ENCODE measurements at regions not wholly inside any gene's neighbourhood (a gene's known extent, or its start where the extent isn't known, plus 50 kb on each side); places are given as distances from the start of the nearest gene placed in this dataset.

- no peak for TF ChIP-seq ZNF425 (CRISPR knock-in tag; conservative IDR thresholded peaks at IDR 0.05)
Measured at GRCh38 chr14:34302654-34303053, 159.4 kb downstream of the SPTSSA start (continued).

GRCh38 chr14:34300882-34301734 is 160.9 kb downstream of the SPTSSA start:
- CTCF ChIA-PET = interaction anchor here (0.5 to 3.2 kb wide), 17 partner anchors 10 to 1599 kb away, joined by 3 to 16 read pairs (median 4); no protein-coding TSS in a partner anchor
- H3K36me3 Mint-ChIP-seq = peaks cover 10% of the 10 kb centered on the region
- POLR2A ChIA-PET = no interaction called here
- DNase-seq (ENCODE audit: low spot score) (no peak), ATAC-seq (peak; percentile 50)
- peaks cover 11% of the 10 kb centered on the region for H3K9me3 Mint-ChIP-seq
- H3K4me3 Mint-ChIP-seq = no peak overlapping the region
- no peak overlapping the region for H3K27ac Mint-ChIP-seq
- H3K4me1 Mint-ChIP-seq = peaks cover 18% of the 10 kb centered on the region
- H3K27me3 Mint-ChIP-seq (ENCODE audit: low read depth) = peaks cover 29% of the 10 kb centered on the region
- TF ChIP-seq CTCF (IDR thresholded peaks at IDR 0.05) (peak; percentile 73), ESRRA (CRISPR knock-in tag; IDR thresholded peaks at IDR 0.05; ENCODE audit: borderline replicate concordance) (no peak)

- ATAC-seq = no peak
- TF ChIP-seq PRDM15 (CRISPR knock-in tag; IDR thresholded peaks at IDR 0.05) = no peak
- TF ChIP-seq RORB (CRISPR knock-in tag; IDR thresholded peaks at IDR 0.05) = no peak
- TF ChIP-seq TCF7 (CRISPR knock-in tag; IDR thresholded peaks at IDR 0.05; ENCODE audit: low read depth) = no peak
- TF ChIP-seq CTCF (IDR thresholded peaks at IDR 0.05) = no peak
- TF ChIP-seq ESRRA (CRISPR knock-in tag; IDR thresholded peaks at IDR 0.05; ENCODE audit: borderline replicate concordance) = no peak
- TF ChIP-seq USF2 (CRISPR knock-in tag; IDR thresholded peaks at IDR 0.05) = no peak
- TF ChIP-seq GABPB1 (CRISPR knock-in tag; IDR thresholded peaks at IDR 0.05) = no peak
- TF ChIP-seq ZNF416 (CRISPR knock-in tag; IDR thresholded peaks at IDR 0.05) = no peak
- TF ChIP-seq ZNF138 (CRISPR knock-in tag; conservative IDR thresholded peaks at IDR 0.05) = no peak
- no peak for TF ChIP-seq NR1H2 (CRISPR knock-in tag; IDR thresholded peaks at IDR 0.05)
- TF ChIP-seq TEAD1 (CRISPR knock-in tag; IDR thresholded peaks at IDR 0.05) = no peak
- no peak for TF ChIP-seq ZNF425 (CRISPR knock-in tag; conservative IDR thresholded peaks at IDR 0.05)
- TF ChIP-seq SOX15 (CRISPR knock-in tag; IDR thresholded peaks at IDR 0.05) = no peak
- no peak for TF ChIP-seq STAT6 (CRISPR knock-in tag; conservative IDR thresholded peaks at IDR 0.05; ENCODE audit: low read depth)
Measured at GRCh38 chr14:34300330-34300729, 161.7 kb downstream of the SPTSSA start.

More at GRCh38 chr14:34300330-34300729, 161.7 kb downstream of the SPTSSA start:
- ChIA-PET CTCF (interaction anchor here (0.6 to 3.2 kb wide), 13 partner anchors 9 to 1598 kb away, joined by 3 to 16 read pairs (median 4); no protein-coding TSS in a partner anchor), POLR2A (no interaction called here)
- Mint-ChIP-seq H3K36me3 (peaks cover 10% of the 10 kb centered on the region), H3K27me3 (ENCODE audit: low read depth) (peaks cover 29% of the 10 kb centered on the region), H3K9me3 (peaks cover 11% of the 10 kb centered on the region), H3K4me1 (peaks cover 18% of the 10 kb centered on the region), H3K27ac (no peak overlapping the region), H3K4me3 (no peak overlapping the region)
- DNase-seq (ENCODE audit: low spot score) = no peak
